ENCODE measurements at regions not wholly inside any gene's neighbourhood (a gene's known extent, or its start where the extent isn't known, plus 50 kb on each side); places are given as distances from the start of the nearest gene placed in this dataset.

DNA sequence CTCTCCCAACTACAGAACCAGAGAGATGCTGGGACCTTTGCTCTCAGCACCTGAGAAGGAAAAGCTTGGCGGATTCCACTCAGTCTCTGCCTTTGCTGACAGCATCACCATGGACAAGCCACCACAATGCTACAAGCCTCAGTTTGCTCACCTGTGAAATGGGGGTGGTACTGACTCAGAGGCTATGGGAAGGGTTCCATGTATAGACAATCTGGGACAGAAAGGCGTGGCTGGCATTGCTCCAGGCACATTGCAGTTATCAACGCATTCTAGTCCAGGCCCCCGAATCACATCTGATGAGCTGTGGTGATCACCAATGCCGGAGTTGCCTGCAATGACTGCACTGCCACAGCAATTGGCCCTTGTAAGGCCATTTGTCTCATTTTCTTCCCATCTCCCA lies 72.6 kb downstream of the ISX start:
- DNase-seq: no peak
- WGBS, 4 donors: 85 to 90% (median 87%) methylated on average over 4 to 5 of the region's 5 CpGs
- Histone ChIP-seq H3K4me1 (replicated peaks in 1 of 2) (no peaks in the 10 kb centered on the region), H3K4me3 (no peak overlapping the region), H3K9me3 (replicated peaks in 1 of 3) (no peaks in the 10 kb centered on the region), H3K27me3 (no peaks in the 10 kb centered on the region), H3K36me3 (replicated peaks in 1 of 2) (no peaks in the 10 kb centered on the region), H3K27ac (no peak overlapping the region)
- intact Hi-C loops (cut with DNase I): no loop called here
- TF ChIP-seq, protein P1, sequence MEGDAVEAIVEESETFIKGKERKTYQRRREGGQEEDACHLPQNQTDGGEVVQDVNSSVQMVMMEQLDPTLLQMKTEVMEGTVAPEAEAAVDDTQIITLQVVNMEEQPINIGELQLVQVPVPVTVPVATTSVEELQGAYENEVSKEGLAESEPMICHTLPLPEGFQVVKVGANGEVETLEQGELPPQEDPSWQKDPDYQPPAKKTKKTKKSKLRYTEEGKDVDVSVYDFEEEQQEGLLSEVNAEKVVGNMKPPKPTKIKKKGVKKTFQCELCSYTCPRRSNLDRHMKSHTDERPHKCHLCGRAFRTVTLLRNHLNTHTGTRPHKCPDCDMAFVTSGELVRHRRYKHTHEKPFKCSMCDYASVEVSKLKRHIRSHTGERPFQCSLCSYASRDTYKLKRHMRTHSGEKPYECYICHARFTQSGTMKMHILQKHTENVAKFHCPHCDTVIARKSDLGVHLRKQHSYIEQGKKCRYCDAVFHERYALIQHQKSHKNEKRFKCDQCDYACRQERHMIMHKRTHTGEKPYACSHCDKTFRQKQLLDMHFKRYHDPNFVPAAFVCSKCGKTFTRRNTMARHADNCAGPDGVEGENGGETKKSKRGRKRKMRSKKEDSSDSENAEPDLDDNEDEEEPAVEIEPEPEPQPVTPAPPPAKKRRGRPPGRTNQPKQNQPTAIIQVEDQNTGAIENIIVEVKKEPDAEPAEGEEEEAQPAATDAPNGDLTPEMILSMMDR (IDR thresholded peaks at IDR 0.05): no peak
- TF ChIP-seq POLR2A (IDR thresholded peaks at IDR 0.05): no peak

DNA sequence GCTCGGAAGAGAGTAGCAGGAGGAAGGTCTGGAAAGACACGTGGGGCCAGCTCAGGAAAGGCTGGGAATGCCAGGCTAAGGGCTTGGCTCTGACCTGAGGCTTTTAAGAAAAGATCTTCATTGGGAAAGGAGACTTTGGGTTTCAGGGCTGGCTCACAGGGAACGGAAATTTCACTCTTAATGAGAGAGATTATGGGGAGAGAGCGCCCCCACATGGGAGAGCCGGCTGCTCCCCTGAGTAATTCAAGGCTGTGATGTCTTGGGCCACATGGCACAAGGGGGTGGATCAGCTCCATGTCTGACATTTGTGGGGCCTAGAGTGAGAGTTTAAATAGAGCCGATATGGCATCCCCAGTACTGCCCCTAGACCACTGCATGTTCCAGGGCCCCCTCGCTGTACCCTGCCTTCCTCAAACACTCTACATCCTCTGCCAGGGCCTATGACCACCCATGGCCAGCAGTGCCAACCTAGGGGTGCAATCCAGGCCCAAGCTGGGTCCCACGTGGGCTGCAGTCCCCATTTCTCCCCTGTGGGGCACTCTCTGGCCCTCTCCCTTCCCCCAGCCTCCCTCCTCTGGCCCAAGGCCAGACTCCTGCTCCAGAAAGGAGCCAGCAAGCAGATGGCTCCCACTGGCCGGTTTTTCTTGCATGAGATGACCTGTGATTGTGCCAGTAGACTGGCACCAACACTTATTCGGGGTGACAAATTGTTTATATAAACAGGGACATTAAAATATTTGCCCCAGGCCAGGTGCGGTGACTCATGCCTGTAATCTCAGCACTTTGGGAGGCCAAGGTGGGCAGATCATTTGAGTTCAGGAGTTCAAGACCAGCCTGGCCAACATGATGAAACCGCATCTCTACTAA lies 75.2 kb downstream of the ISX start:
- Histone ChIP-seq H3K4me3 (no peak overlapping the region), H3K27ac (no peak overlapping the region), H3K36me3 (replicated peaks in 1 of 2) (no peaks in the 10 kb centered on the region), H3K4me1 (replicated peaks in 1 of 2) (no peaks in the 10 kb centered on the region), H3K9me3 (replicated peaks in 1 of 3) (no peaks in the 10 kb centered on the region), H3K27me3 (no peaks in the 10 kb centered on the region)
- 44 to 56% (median 53%) methylated on average over 9 to 12 of the region's 12 CpGs for WGBS, 4 donors
- intact Hi-C loops (cut with DNase I): no loop called here
- TF ChIP-seq, protein P1 (IDR thresholded peaks at IDR 0.05): no peak
- no peak for TF ChIP-seq POLR2A (IDR thresholded peaks at IDR 0.05)
- no peak for DNase-seq

DNA sequence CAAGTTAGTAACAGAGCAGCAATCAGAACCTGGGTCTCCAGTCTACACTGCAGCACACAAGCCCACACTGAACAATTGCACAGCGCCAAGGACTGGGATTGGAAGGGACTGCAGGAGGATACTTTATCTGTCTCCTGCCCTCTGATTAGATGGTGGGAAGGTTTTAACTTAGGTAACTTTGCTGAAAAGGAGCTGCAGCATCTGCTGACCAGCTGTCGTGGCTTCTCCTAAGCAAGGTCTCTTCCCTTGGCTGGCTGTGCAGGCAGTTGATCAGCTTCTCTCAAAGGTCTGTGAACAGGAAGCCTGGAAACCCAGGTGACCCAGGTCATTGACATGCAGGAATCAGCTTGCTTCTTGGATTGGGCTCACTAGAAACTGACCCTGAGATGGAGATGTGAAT lies 82.4 kb downstream of the ISX start:
- 63 to 75% (median 73%) methylated on average over 2 of the region's 2 CpGs for WGBS, 4 donors
- TF ChIP-seq, protein P1 (IDR thresholded peaks at IDR 0.05): no peak
- TF ChIP-seq POLR2A (IDR thresholded peaks at IDR 0.05): no peak
- DNase-seq: no peak

DNA sequence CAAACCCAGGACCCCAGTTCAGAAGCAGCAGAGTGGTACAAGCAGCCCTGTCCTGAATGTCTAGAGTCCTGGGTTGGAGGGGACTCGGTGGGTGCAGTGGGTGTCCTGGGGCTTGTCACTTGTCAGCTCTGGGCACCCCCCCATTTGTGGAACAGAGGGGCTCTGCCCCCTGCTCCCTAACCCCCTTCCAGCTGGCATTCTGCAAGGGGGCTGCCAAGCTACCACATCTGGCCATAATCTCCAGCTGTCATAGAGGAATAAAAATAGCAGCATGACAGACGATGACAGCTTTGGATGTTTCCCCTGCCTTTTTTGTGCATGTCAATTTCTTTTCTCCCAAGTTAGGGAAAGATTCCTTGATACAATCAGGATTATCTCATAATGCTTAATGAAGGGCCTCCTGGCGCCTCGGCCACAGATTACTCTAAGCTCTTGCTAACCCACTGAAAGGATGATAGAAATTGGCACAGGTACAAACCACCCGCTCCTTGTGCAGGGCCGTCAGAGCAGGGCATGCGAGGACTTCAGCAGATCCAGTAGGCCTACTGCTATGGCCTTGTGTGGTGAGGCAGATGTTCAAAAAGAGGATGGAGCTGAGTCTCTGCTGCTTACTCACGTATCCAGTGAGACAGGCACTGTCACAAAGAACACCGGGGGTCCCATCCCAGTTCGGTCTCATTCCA lies 83.0 kb downstream of the ISX start:
- H3K36me3 ChIP-seq (replicated peaks in 1 of 2): no peaks in the 10 kb centered on the region
- no peak for TF ChIP-seq POLR2A (IDR thresholded peaks at IDR 0.05)
- TF ChIP-seq, protein P1 (IDR thresholded peaks at IDR 0.05): no peak
- DNase-seq: no peak
- H3K27me3 ChIP-seq: no peaks in the 10 kb centered on the region
- H3K4me1 ChIP-seq (replicated peaks in 1 of 2): no peaks in the 10 kb centered on the region
- intact Hi-C loops (cut with DNase I): no loop called here
- H3K27ac ChIP-seq: no peak overlapping the region
- 64 to 71% (median 66%) methylated on average over 6 to 10 of the region's 10 CpGs for WGBS, 4 donors
- no peak overlapping the region for H3K4me3 ChIP-seq
- no peaks in the 10 kb centered on the region for H3K9me3 ChIP-seq (replicated peaks in 1 of 3)

More for the DNA sequence above, 82.4 kb downstream of the ISX start:
- H3K27me3 ChIP-seq: no peaks in the 10 kb centered on the region
- H3K36me3 ChIP-seq (replicated peaks in 1 of 2): no peaks in the 10 kb centered on the region
- H3K4me1 ChIP-seq (replicated peaks in 1 of 2): no peaks in the 10 kb centered on the region
- no peak overlapping the region for H3K4me3 ChIP-seq
- intact Hi-C loops (cut with DNase I): no loop called here
- no peak overlapping the region for H3K27ac ChIP-seq
- no peaks in the 10 kb centered on the region for H3K9me3 ChIP-seq (replicated peaks in 1 of 3)
